ENCODE measurements at regions not wholly inside any gene's neighbourhood (a gene's known extent, or its start where the extent isn't known, plus 50 kb on each side); places are given as distances from the start of the nearest gene placed in this dataset.
"Not testable (repeated sequence)": the region's sequence is repeated elsewhere in the genome, so short reads cannot be mapped to it uniquely, and the experiment has no call there.

GRCh38 chr5:85588268-85588667 lies 1029.5 kb upstream of the COX7C start:
- TF ChIP-seq, protein P1, sequence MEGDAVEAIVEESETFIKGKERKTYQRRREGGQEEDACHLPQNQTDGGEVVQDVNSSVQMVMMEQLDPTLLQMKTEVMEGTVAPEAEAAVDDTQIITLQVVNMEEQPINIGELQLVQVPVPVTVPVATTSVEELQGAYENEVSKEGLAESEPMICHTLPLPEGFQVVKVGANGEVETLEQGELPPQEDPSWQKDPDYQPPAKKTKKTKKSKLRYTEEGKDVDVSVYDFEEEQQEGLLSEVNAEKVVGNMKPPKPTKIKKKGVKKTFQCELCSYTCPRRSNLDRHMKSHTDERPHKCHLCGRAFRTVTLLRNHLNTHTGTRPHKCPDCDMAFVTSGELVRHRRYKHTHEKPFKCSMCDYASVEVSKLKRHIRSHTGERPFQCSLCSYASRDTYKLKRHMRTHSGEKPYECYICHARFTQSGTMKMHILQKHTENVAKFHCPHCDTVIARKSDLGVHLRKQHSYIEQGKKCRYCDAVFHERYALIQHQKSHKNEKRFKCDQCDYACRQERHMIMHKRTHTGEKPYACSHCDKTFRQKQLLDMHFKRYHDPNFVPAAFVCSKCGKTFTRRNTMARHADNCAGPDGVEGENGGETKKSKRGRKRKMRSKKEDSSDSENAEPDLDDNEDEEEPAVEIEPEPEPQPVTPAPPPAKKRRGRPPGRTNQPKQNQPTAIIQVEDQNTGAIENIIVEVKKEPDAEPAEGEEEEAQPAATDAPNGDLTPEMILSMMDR (IDR thresholded peaks at IDR 0.05; ENCODE audit: poor library complexity) = not testable (repeated sequence)
- TF ChIP-seq EZH2 (IDR thresholded peaks at IDR 0.05; ENCODE audit: borderline replicate concordance); EZH2phosphoT487 (IDR thresholded peaks at IDR 0.05; ENCODE audit: low read depth, severe bottlenecking, unreplicated experiment): not testable (repeated sequence)
